ENCODE measurements at regions not wholly inside any gene's neighbourhood (a gene's known extent, or its start where the extent isn't known, plus 50 kb on each side); places are given as distances from the start of the nearest gene placed in this dataset.

- intact Hi-C loops (cut with DNase I; ENCODE audit: low total_unique reads): no loop called here
- H3K36me3 ChIP-seq: no peaks in the 10 kb centered on the region
- H3K27me3 ChIP-seq: no peaks in the 10 kb centered on the region
- TF ChIP-seq POLR2A (IDR thresholded peaks at IDR 0.05) (no peak), CTCF (IDR thresholded peaks at IDR 0.05) (no peak)
- H3K9me3 ChIP-seq: no peaks in the 10 kb centered on the region
- no peak overlapping the region for H3K27ac ChIP-seq
- no peaks in the 10 kb centered on the region for H3K4me1 ChIP-seq
- no peak overlapping the region for H3K4me3 ChIP-seq
- no peak for DNase-seq
Measured at GRCh38 chr18:63071701-63072141, 247.8 kb downstream of the BCL2 start.

DNA sequence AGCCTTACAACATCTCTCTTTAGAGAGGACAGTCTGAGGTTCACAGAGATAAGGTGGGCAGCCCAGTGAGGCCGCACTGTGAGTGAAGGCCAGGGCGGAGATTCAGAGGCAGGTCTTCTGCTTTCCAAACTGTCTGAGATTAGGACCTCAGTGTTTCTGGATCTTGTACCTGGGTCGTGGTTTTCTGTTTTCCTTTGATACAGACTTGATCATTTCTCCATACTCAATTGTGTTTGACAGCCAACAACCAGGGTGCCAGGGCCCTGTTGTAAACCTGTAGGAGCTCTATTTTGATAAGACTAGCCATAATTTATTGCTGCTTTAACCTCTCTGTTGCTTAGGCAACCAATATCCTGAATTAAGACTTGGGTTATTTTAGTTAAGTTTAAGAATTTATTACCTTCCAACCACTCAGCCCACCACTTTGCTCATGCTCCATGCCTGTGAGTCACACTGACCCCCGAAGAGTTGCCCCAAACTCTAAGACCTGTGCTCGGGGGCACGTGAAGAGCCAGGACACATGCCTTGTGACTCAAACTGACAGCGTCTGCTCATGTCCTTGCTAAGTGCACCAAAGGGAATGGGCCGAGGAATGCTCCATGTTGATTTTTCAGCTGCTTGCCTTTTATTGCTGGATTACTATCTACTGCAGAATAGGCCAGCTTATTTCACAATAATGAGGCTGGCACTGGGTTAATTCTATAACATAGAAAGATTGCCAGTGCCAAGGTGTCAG is 248.6 kb downstream of the BCL2 start:
- H3K4me1 ChIP-seq: no peaks in the 10 kb centered on the region
- intact Hi-C loops (cut with DNase I; ENCODE audit: low total_unique reads): no loop called here

DNA sequence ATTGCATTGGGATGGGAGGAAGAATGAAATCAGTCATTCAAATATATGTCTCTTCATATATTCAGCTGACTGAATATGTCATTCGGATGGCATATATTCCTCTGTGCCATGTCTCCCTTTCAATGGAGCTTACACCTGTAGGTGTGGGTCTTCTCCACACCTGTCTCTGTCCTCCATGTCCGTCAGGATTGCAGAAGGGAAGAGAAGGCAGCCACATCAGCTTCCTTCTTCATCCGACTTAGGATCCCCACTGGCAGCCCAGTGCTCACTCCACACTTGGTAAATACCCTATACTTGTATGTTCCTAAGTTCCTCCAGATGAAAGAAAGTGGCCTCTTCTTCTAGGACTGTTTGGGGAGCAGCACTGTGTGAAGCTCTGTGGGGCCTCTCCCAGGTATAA is 250.1 kb downstream of the BCL2 start:
- Histone ChIP-seq H3K4me1 (no peaks in the 10 kb centered on the region), H3K27me3 (no peaks in the 10 kb centered on the region), H3K9me3 (no peaks in the 10 kb centered on the region), H3K36me3 (no peaks in the 10 kb centered on the region), H3K27ac (no peak overlapping the region), H3K4me3 (no peak overlapping the region)
- TF ChIP-seq POLR2A (IDR thresholded peaks at IDR 0.05) (no peak), CTCF (IDR thresholded peaks at IDR 0.05) (no peak)
- intact Hi-C loops (cut with DNase I; ENCODE audit: low total_unique reads): no loop called here
- no peak for DNase-seq

More for the DNA sequence above, 248.6 kb downstream of the BCL2 start:
- Histone ChIP-seq H3K4me3 (no peak overlapping the region), H3K36me3 (no peaks in the 10 kb centered on the region), H3K9me3 (no peaks in the 10 kb centered on the region), H3K27me3 (no peaks in the 10 kb centered on the region), H3K27ac (no peak overlapping the region)
- TF ChIP-seq POLR2A (IDR thresholded peaks at IDR 0.05): no peak
- no peak for TF ChIP-seq CTCF (IDR thresholded peaks at IDR 0.05)
- DNase-seq: no peak

DNA sequence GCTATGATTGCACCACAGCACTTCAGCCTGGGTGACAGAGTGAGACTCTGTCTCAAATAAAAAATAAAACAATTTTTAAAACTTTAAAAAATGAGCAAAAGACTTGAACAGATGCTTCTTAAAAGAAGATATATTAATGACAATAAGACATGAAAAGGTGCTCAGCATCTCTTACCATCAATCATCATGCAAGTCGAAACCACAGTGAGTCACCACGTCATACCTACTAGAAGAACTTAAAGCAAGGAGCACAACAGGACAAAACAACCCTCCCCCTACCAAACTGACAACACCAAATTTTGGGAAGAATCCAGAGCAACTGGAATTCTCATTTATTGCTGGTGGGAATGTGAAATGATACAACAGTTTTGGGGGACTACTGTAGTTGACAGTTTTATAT is 251.6 kb downstream of the BCL2 start:
- H3K27ac ChIP-seq: no peak overlapping the region
- intact Hi-C loops (cut with DNase I; ENCODE audit: low total_unique reads): no loop called here
- no peak for TF ChIP-seq POLR2A (IDR thresholded peaks at IDR 0.05)
- TF ChIP-seq CTCF (IDR thresholded peaks at IDR 0.05): no peak
- no peak for DNase-seq
- no peaks in the 10 kb centered on the region for H3K4me1 ChIP-seq
- H3K36me3 ChIP-seq: no peaks in the 10 kb centered on the region
- no peaks in the 10 kb centered on the region for H3K27me3 ChIP-seq
- no peaks in the 10 kb centered on the region for H3K9me3 ChIP-seq
- no peak overlapping the region for H3K4me3 ChIP-seq

GRCh38 chr18:63065172-63065571 is 254.4 kb downstream of the BCL2 start:
- Histone ChIP-seq H3K4me1 (no peaks in the 10 kb centered on the region), H3K27ac (no peak overlapping the region), H3K4me3 (no peak overlapping the region), H3K27me3 (no peaks in the 10 kb centered on the region), H3K36me3 (no peaks in the 10 kb centered on the region), H3K9me3 (no peaks in the 10 kb centered on the region)
- no peak for DNase-seq
- intact Hi-C loops (cut with DNase I; ENCODE audit: low total_unique reads): no loop called here
- TF ChIP-seq CTCF (IDR thresholded peaks at IDR 0.05) (no peak), POLR2A (IDR thresholded peaks at IDR 0.05) (no peak)
